Endothelial cell (in vitro differentiated cells): ENCODE measurements at regions not wholly inside any gene's neighbourhood (a gene's known extent, or its start where the extent isn't known, plus 50 kb on each side); places are given as distances from the start of the nearest gene placed in this dataset.
A peak's percentile ranks its signal among the peaks of the same experiment; 100 is the strongest.
"Not testable (repeated sequence)": the region's sequence is repeated elsewhere in the genome, so short reads cannot be mapped to it uniquely, and the experiment has no call there.

Experiments used
- DNase-seq: peaks from one replicate; pipeline ENCODE4 v3.0.0; 2021; ENCODE audit warnings: low spot score
- H3K27ac Mint-ChIP-seq: one replicate; pipeline ENCODE4 v1.8.0; 2021; ENCODE audit warnings: mixed read lengths, inconsistent platforms; ENCODE audit not compliant: unreplicated experiment
- H3K27me3 Mint-ChIP-seq: one replicate; pipeline ENCODE4 v1.8.0; 2021; ENCODE audit warnings: mild to moderate bottlenecking, moderate library complexity, mixed read lengths, inconsistent platforms; ENCODE audit not compliant: unreplicated experiment
- H3K36me3 Mint-ChIP-seq: one replicate; pipeline ENCODE4 v1.8.0; 2021; ENCODE audit warnings: mild to moderate bottlenecking, low read depth, mixed read lengths, inconsistent platforms; ENCODE audit not compliant: unreplicated experiment
- H3K4me1 Mint-ChIP-seq: one replicate; pipeline ENCODE4 v1.8.0; 2021; ENCODE audit warnings: mild to moderate bottlenecking, mixed read lengths, inconsistent platforms; ENCODE audit not compliant: unreplicated experiment
- H3K4me3 Mint-ChIP-seq: one replicate; pipeline ENCODE4 v1.8.0; 2021; ENCODE audit warnings: mild to moderate bottlenecking, mixed read lengths, inconsistent platforms; ENCODE audit not compliant: unreplicated experiment
- H3K9me3 Mint-ChIP-seq: one replicate; pipeline ENCODE4 v1.8.0; 2021; ENCODE audit warnings: mixed read lengths, inconsistent platforms; ENCODE audit not compliant: unreplicated experiment
- TF ChIP-seq, protein P1 (sequence below): fragments of 200-600 bp; sonication (generic); IDR thresholded peaks from one replicate; pipeline ENCODE4 v1.5.0; 2021; ENCODE audit warnings: antibody characterized with exemption; ENCODE audit not compliant: unreplicated experiment

DNA sequence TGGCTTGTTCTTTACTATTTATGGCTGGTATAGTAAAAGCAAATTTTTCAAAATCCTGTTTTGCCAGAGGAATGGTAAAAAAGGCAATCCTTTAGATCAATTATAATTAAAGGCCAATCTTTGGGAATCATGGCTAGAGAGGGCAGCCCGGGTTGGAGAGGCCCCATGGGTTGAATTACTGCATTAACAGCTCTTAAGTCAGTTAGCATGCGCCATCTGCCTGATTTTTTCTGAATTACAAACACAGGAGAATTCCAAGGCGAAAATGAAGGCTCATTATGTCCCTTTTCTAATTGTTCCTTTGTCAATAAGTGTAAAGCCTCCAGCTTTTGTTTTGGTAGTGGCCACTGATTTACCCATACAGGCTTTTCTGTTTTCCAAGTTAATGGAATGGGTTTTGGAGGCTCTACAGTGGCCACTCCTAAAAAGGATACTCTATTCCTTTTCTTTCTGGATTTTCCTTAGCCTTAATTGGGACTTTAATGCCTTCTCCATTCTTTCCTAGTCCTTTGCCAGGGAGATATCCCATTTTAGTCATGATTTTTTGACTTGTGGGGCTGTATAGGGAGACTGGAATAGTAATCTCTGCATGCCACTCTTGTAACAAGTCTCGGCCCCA lies 114.9 kb upstream of the LARP1 start:
- H3K27ac Mint-ChIP-seq, H3K4me1 Mint-ChIP-seq, H3K27me3 Mint-ChIP-seq, H3K4me3 Mint-ChIP-seq: not testable (repeated sequence)
- H3K9me3 Mint-ChIP-seq = peaks cover 14% of the 10 kb centered on the region
- TF ChIP-seq, protein P1, sequence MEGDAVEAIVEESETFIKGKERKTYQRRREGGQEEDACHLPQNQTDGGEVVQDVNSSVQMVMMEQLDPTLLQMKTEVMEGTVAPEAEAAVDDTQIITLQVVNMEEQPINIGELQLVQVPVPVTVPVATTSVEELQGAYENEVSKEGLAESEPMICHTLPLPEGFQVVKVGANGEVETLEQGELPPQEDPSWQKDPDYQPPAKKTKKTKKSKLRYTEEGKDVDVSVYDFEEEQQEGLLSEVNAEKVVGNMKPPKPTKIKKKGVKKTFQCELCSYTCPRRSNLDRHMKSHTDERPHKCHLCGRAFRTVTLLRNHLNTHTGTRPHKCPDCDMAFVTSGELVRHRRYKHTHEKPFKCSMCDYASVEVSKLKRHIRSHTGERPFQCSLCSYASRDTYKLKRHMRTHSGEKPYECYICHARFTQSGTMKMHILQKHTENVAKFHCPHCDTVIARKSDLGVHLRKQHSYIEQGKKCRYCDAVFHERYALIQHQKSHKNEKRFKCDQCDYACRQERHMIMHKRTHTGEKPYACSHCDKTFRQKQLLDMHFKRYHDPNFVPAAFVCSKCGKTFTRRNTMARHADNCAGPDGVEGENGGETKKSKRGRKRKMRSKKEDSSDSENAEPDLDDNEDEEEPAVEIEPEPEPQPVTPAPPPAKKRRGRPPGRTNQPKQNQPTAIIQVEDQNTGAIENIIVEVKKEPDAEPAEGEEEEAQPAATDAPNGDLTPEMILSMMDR = peak; percentile 71
- peaks cover 10% of the 10 kb centered on the region for H3K36me3 Mint-ChIP-seq
- DNase-seq = peak; percentile 34

- not testable (repeated sequence) for H3K4me1 Mint-ChIP-seq, H3K36me3 Mint-ChIP-seq, H3K9me3 Mint-ChIP-seq, H3K27ac Mint-ChIP-seq, H3K4me3 Mint-ChIP-seq, DNase-seq, H3K27me3 Mint-ChIP-seq
Observed at GRCh38 chr5:154636786-154637185, 118.4 kb upstream of the LARP1 start.

DNA sequence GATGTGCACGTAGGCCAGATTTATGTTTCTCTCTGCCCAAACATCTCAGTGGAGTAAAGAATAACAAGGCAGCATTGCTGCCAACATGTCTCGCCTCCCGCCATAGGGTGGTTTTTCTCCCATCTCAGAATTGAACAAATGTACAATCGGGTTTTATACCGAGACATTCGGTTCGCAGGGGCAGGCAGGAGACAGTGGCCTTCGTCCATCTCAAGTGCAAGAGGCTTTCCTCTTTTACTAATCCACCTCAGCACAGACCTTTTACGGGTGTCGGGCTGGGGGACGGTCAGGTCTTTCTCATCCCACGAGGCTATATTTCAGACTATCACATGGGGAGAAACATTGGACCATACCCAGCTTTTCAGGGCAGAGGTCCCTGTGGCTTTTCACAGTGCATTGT lies 118.9 kb upstream of the LARP1 start:
- not testable (repeated sequence) for H3K27me3 Mint-ChIP-seq, H3K4me3 Mint-ChIP-seq

DNA sequence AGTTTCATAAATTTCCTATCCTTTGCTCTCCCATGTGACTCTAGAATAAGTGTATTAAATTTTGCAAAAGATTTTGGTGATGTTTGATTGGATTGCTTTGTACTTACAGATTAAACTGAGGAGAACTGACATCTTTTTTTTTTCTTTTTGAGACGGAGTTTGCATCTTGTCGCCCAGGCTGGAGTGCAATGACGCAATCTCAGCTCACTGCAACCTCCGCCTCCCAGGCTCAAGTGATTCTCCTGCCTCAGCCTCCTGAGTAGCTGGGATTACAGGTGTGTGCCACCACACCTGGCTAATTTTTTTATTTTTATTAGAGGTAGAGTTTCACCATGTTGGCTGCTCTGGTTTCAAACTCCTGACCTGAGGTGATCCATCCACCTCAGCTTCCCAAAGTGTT lies 121.4 kb upstream of the LARP1 start:
- not testable (repeated sequence) for H3K27ac Mint-ChIP-seq, H3K4me1 Mint-ChIP-seq, H3K9me3 Mint-ChIP-seq, H3K4me3 Mint-ChIP-seq, H3K27me3 Mint-ChIP-seq, DNase-seq, H3K36me3 Mint-ChIP-seq

More for the DNA sequence above, 118.9 kb upstream of the LARP1 start:
- not testable (repeated sequence) for H3K27ac Mint-ChIP-seq, H3K36me3 Mint-ChIP-seq, H3K9me3 Mint-ChIP-seq, H3K4me1 Mint-ChIP-seq, DNase-seq

DNA sequence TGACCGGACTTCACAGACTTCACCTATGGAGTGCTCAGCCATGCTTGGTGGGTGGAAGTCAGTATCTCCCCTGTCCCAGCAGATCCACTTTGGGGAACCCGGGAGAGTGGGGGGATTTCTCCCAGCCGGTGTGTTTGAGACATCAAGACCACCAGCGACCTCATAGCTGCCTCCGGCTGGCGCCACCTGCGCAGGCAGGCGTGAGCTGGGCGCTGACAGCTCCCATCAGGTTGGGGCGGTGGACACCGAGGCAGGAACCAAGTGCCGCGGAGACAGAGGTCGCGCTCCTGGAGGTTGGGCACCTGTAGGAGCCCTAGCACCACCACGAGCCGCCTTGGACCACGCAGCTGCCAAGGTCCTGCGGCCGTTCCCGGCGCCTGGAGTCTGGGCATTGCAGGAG lies 124.0 kb upstream of the LARP1 start:
- no peaks in the 10 kb centered on the region for H3K36me3 Mint-ChIP-seq
- TF ChIP-seq, protein P1 = no peak
- H3K27ac Mint-ChIP-seq = no peak overlapping the region
- no peak overlapping the region for H3K4me3 Mint-ChIP-seq
- no peaks in the 10 kb centered on the region for H3K4me1 Mint-ChIP-seq
- H3K9me3 Mint-ChIP-seq = no peaks in the 10 kb centered on the region
- H3K27me3 Mint-ChIP-seq = peaks cover 2% of the 10 kb centered on the region
- DNase-seq = no peak

DNA sequence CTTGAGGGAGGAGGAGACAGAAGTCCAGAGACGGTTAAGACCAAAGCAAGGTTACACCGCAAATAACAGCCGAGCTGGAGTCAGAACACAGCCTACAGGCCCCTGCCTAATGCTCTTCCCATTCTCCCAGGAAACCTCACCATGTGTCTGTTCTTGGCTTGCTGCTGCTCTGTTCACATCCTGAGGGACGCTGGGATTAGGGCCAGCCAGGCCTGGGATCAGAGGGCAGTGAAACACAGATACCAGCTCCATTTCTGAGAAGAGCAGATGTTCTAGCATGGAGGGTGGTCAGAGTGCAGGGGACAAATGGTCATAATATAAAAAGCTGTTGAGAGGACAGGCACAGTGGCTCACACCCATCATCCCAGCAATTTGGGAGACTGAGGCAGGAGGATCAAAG lies 124.8 kb upstream of the LARP1 start:
- H3K9me3 Mint-ChIP-seq = no peaks in the 10 kb centered on the region
- TF ChIP-seq, protein P1 = no peak
- no peaks in the 10 kb centered on the region for H3K4me1 Mint-ChIP-seq
- no peak for DNase-seq
- H3K27ac Mint-ChIP-seq = no peak overlapping the region
- no peaks in the 10 kb centered on the region for H3K36me3 Mint-ChIP-seq
- no peak overlapping the region for H3K4me3 Mint-ChIP-seq
- H3K27me3 Mint-ChIP-seq = peaks cover 2% of the 10 kb centered on the region
